Astrocyte (in vitro differentiated cells and primary cell): ENCODE measurements at regions not wholly inside any gene's neighbourhood (a gene's known extent, or its start where the extent isn't known, plus 50 kb on each side); places are given as distances from the start of the nearest gene placed in this dataset.

ENCODE experiments used
- DNase-seq: peaks from one replicate; pipeline ENCODE4 v3.0.0-alpha.2; 2010; ENCODE audit warnings: low read depth
- FAIRE-seq: peaks from 2 replicates; lab custom pipeline; 2011; peaks lifted over from hg19 to GRCh38; lab: Jason Lieb, UNC
- H2AFZ ChIP-seq: 2 replicates; pipeline ENCODE4 v1.6.0; 2012; ENCODE audit warnings: low read depth, low read length, inconsistent platforms
- H3K27ac ChIP-seq: 2 replicates; pipeline ENCODE4 v1.5.1; 2011; ENCODE audit warnings: low read depth, low read length, inconsistent platforms
- H3K27me3 ChIP-seq: 2 replicates; pipeline ENCODE4 v1.6.0; 2011; ENCODE audit warnings: low read length, inconsistent platforms; ENCODE audit not compliant: insufficient read depth
- H3K36me3 ChIP-seq: 2 replicates; pipeline ENCODE4 v1.5.1; 2011; ENCODE audit warnings: low read length, inconsistent platforms; ENCODE audit not compliant: insufficient read depth
- H3K4me1 ChIP-seq: 2 replicates; pipeline ENCODE4 v1.5.1; 2011; ENCODE audit warnings: low read length, inconsistent platforms; ENCODE audit not compliant: insufficient read depth
- H3K4me2 ChIP-seq: 2 replicates; pipeline ENCODE4 v1.6.0; 2012; ENCODE audit warnings: low read length, inconsistent platforms
- H3K4me3 ChIP-seq: 2 replicates; pipeline ENCODE4 v1.5.1; 2011; ENCODE audit warnings: low read depth, mild to moderate bottlenecking, low read length, inconsistent platforms; ENCODE audit not compliant: insufficient read depth
- H3K79me2 ChIP-seq: 2 replicates; pipeline ENCODE4 v1.6.0; 2012; ENCODE audit warnings: mild to moderate bottlenecking, low read length, inconsistent platforms; ENCODE audit not compliant: insufficient read depth
- H3K9ac ChIP-seq: 2 replicates; pipeline ENCODE4 v1.6.0; 2012; ENCODE audit warnings: mild to moderate bottlenecking, low read length, inconsistent platforms
- H3K9me3 ChIP-seq: 2 replicates; pipeline ENCODE4 v1.5.1; 2012; ENCODE audit warnings: low read depth, mild to moderate bottlenecking, low read length, inconsistent platforms; ENCODE audit not compliant: insufficient read depth
- H4K20me1 ChIP-seq: 2 replicates; pipeline ENCODE4 v1.6.0; 2012; ENCODE audit warnings: low read length, inconsistent platforms; ENCODE audit not compliant: insufficient read depth
- H3K27ac Mint-ChIP-seq: one replicate; pipeline ENCODE4 v1.8.0; 2021; ENCODE audit warnings: mild to moderate bottlenecking, mixed read lengths; ENCODE audit not compliant: unreplicated experiment
- H3K27me3 Mint-ChIP-seq: one replicate; pipeline ENCODE4 v1.8.0; 2021; ENCODE audit warnings: low read depth, mixed read lengths; ENCODE audit not compliant: unreplicated experiment
- H3K36me3 Mint-ChIP-seq: one replicate; pipeline ENCODE4 v1.8.0; 2021; ENCODE audit warnings: low read depth, mixed read lengths; ENCODE audit not compliant: unreplicated experiment
- H3K4me1 Mint-ChIP-seq: one replicate; pipeline ENCODE4 v1.8.0; 2021; ENCODE audit warnings: low read depth, mixed read lengths; ENCODE audit not compliant: unreplicated experiment
- H3K4me3 Mint-ChIP-seq: one replicate; pipeline ENCODE4 v1.8.0; 2021; ENCODE audit warnings: mild to moderate bottlenecking, moderate library complexity, mixed read lengths; ENCODE audit not compliant: unreplicated experiment
- H3K9me3 Mint-ChIP-seq: one replicate; pipeline ENCODE4 v1.8.0; 2021; ENCODE audit warnings: mild to moderate bottlenecking, mixed read lengths; ENCODE audit not compliant: unreplicated experiment
- CTCF ChIP-seq: IDR thresholded peaks from 2 replicates; pipeline ENCODE4 v1.5.1; 2011; ENCODE audit warnings: low read depth, mild to moderate bottlenecking, inconsistent platforms, low read length, moderate library complexity; ENCODE audit not compliant: insufficient read depth
- EZH2 ChIP-seq: IDR thresholded peaks from 2 replicates; pipeline ENCODE4 v1.6.1; 2012; ENCODE audit warnings: mild to moderate bottlenecking, low read length, inconsistent platforms; ENCODE audit not compliant: insufficient read depth

DNA sequence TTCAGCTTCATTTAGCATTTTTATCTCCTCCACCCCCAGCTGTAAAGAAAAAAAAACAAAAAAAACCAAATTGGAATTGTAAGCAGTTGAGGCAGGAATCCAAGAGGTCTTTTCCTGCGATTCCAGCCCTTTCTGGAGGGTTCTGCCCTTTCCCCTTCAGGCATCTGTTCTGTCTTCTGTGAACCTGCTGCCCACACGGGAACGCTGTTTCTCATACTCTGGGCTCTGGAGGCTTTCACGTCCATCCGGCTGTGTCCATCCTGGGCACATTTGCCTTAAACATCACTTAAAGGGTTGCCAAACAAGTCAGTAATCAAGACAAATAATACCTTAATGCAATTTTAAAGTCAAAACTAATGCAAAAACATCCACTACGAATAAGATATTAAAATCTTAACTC is 302.8 kb upstream of the PITRM1 start:
- H3K27ac Mint-ChIP-seq = no peak overlapping the region
- H3K4me3 Mint-ChIP-seq = no peak overlapping the region
- peaks cover 28% of the 10 kb centered on the region for H3K4me1 Mint-ChIP-seq
- DNase-seq (no peak), FAIRE-seq (no peak)
- peaks cover 15% of the 10 kb centered on the region for H3K4me1 ChIP-seq
- peaks cover 2% of the 10 kb centered on the region for H3K36me3 Mint-ChIP-seq
- no peaks in the 10 kb centered on the region for H3K27me3 ChIP-seq
- H3K36me3 ChIP-seq = no peaks in the 10 kb centered on the region
- no peak for TF ChIP-seq EZH2
- no peak for TF ChIP-seq CTCF
- no peak overlapping the region for H2AFZ ChIP-seq
- no peak overlapping the region for H3K9ac ChIP-seq
- H3K79me2 ChIP-seq = no peaks in the 10 kb centered on the region
- no peaks in the 10 kb centered on the region for H4K20me1 ChIP-seq
- no peak overlapping the region for H3K4me2 ChIP-seq
- H3K27me3 Mint-ChIP-seq = no peaks in the 10 kb centered on the region
- H3K9me3 ChIP-seq = no peaks in the 10 kb centered on the region
- H3K27ac ChIP-seq = no peak overlapping the region
- H3K9me3 Mint-ChIP-seq = peaks cover 4% of the 10 kb centered on the region
- H3K4me3 ChIP-seq = no peak overlapping the region

DNA sequence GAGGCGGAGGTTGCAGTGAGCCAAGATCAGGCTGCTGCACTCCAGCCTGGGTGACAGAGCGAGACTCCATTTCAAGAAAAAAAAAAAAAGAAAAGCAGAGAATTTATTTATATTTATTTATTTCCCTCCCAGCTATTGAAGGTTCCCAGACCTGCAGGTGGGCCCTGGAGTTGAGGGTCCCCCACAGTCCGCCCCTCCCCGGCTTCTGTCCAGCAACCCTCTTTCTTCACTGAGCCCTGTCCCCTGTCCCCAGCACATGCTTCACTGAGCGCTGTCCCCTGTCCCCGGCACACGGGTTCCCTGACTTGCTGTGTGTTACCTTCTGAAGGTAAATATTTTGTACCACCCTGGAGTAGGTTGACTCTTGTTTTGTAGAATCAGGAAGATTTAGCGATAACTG is 301.7 kb upstream of the PITRM1 start:
- Histone ChIP-seq H3K4me2 (no peak overlapping the region), H3K79me2 (no peaks in the 10 kb centered on the region), H2AFZ (no peak overlapping the region), H4K20me1 (no peaks in the 10 kb centered on the region), H3K9me3 (no peaks in the 10 kb centered on the region), H3K4me3 (no peak overlapping the region), H3K9ac (no peak overlapping the region), H3K27me3 (no peaks in the 10 kb centered on the region), H3K27ac (no peak overlapping the region), H3K4me1 (peaks cover 21% of the 10 kb centered on the region), H3K36me3 (no peaks in the 10 kb centered on the region)
- DNase-seq (no peak), FAIRE-seq (no peak)
- peaks cover 39% of the 10 kb centered on the region for H3K4me1 Mint-ChIP-seq
- no peaks in the 10 kb centered on the region for H3K27me3 Mint-ChIP-seq
- H3K4me3 Mint-ChIP-seq = no peak overlapping the region
- H3K9me3 Mint-ChIP-seq = peaks cover 4% of the 10 kb centered on the region
- no peaks in the 10 kb centered on the region for H3K36me3 Mint-ChIP-seq
- no peak overlapping the region for H3K27ac Mint-ChIP-seq
- no peak for TF ChIP-seq CTCF

DNA sequence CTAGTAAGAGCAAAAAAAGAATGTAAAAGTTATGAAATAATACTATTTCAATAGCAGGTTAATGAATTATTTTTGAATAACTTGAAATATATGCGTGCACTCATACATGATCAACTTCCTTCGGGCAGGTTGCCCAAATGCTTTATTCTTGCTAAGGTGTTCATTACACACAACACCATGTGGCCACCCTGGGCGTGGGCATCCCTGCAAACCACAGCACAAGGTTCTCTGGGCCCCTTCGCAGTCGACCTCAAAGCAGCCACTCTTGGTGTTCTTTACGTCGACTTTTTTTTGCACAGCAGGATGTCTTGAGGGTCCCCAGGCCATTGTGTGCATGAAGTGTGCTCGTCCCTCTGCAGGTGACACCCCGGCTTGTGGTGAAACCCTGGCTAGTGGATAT is 300.7 kb upstream of the PITRM1 start:
- H3K9ac ChIP-seq = no peak overlapping the region
- H3K4me1 ChIP-seq = peaks cover 30% of the 10 kb centered on the region
- Mint-ChIP-seq H3K4me1 (peaks cover 48% of the 10 kb centered on the region), H3K27ac (no peak overlapping the region), H3K4me3 (no peak overlapping the region), H3K9me3 (peaks cover 4% of the 10 kb centered on the region), H3K27me3 (no peaks in the 10 kb centered on the region), H3K36me3 (no peaks in the 10 kb centered on the region)
- H3K4me2 ChIP-seq = no peak overlapping the region
- no peaks in the 10 kb centered on the region for H3K79me2 ChIP-seq
- no peak for DNase-seq
- no peak overlapping the region for H2AFZ ChIP-seq
- no peak for FAIRE-seq
- H3K27me3 ChIP-seq = no peaks in the 10 kb centered on the region
- H3K27ac ChIP-seq = no peak overlapping the region
- H4K20me1 ChIP-seq = no peaks in the 10 kb centered on the region
- no peak for TF ChIP-seq CTCF
- TF ChIP-seq EZH2 = no peak
- no peaks in the 10 kb centered on the region for H3K9me3 ChIP-seq
- no peak overlapping the region for H3K4me3 ChIP-seq
- no peaks in the 10 kb centered on the region for H3K36me3 ChIP-seq
